GM12892 (cell line): ENCODE measurements at regions not wholly inside any gene's neighbourhood (a gene's known extent, or its start where the extent isn't known, plus 50 kb on each side); places are given as distances from the start of the nearest gene placed in this dataset.

ENCODE experiments used
- POLR2A ChIP-seq: IDR thresholded peaks from 2 replicates; pipeline ENCODE4 v1.6.1; 2011; ENCODE audit warnings: low read depth, low read length, control low read depth
- POLR2AphosphoS5 ChIP-seq: IDR thresholded peaks from 2 replicates; pipeline ENCODE4 v1.6.1; 2011; ENCODE audit warnings: low read depth, low read length, control low read depth

DNA sequence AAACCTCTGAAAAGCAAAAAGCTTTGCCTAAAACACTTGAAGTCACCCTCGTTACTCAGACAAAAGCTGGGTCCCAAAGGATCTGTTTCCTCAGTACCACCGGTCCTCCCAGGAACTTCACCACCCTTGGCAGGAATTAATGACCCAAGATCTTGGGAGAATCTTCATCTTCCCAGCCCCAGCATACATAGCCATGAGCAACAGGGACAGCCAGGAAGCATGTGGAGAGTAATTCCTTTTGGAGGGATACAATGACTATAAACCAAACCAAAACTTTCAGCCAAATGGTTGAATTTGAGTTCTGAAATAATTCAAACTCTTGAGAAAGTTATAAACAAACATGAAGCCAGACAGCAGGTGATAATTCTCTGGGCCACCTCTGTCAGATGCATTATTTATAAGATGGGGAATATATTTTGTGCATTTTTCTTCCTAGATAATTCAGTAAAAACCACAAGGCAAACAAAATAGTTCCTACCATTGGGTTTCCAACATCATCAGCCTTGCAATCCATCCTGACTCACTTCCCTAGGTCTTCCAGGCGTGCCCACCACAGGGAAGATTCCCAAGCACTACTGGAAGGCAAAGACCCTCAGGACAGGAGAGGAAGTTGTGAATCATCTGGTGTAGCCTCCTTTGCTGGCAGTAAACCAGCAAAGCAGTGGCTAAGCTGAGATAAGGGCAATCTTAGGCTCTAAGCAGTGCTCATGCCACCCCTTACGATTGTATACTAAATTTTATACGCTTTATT, 71.7 kb upstream of the DRD2 start:
- no peak for TF ChIP-seq POLR2A
- TF ChIP-seq POLR2AphosphoS5 = no peak
